GM23338 (cell line): ENCODE measurements at regions not wholly inside any gene's neighbourhood (a gene's known extent, or its start where the extent isn't known, plus 50 kb on each side); places are given as distances from the start of the nearest gene placed in this dataset.

Source experiments
- ATAC-seq: fragments of 200-7000 bp; cut with Tn5 transposase; 3 replicates; pipeline ENCODE4 v1.9.1; 2020
- DNase-seq: peaks from one replicate; pipeline ENCODE4 v3.0.0-alpha.2; 2015; ENCODE audit warnings: low spot score
- H2AFZ ChIP-seq: fragments of 200-600 bp; sonication (generic); 2 replicates; pipeline ENCODE4 v1.8.0; 2016; ENCODE audit warnings: antibody characterized with exemption, mild to moderate bottlenecking, moderate library complexity
- H3F3A ChIP-seq: fragments of 200-600 bp; sonication (generic); replicated peaks from 2 replicates; pipeline ENCODE4 v1.8.0; 2017; ENCODE audit warnings: antibody characterized with exemption, mixed run types, low read depth
- H3K27ac ChIP-seq: fragments of 200-600 bp; sonication (generic); 2 replicates; pipeline ENCODE4 v1.6.1; 2016; ENCODE audit warnings: low read depth
- H3K27me3 ChIP-seq: fragments of 200-600 bp; sonication (generic); 2 replicates; pipeline ENCODE4 v1.8.0; 2016; ENCODE audit warnings: mild to moderate bottlenecking, mixed run types, moderate library complexity; ENCODE audit not compliant: insufficient read depth
- H3K36me3 ChIP-seq: fragments of 200-600 bp; sonication (generic); 2 replicates; pipeline ENCODE4 v1.8.0; 2016; ENCODE audit warnings: mild to moderate bottlenecking; ENCODE audit not compliant: insufficient read depth
- H3K4me1 ChIP-seq: fragments of 200-600 bp; sonication (generic); 2 replicates; pipeline ENCODE4 v1.8.0; 2016; ENCODE audit warnings: mild to moderate bottlenecking, moderate library complexity; ENCODE audit not compliant: insufficient read depth
- H3K4me2 ChIP-seq: fragments of 200-600 bp; sonication (generic); 2 replicates; pipeline ENCODE4 v1.7.1; 2017; ENCODE audit warnings: mixed run types
- H3K4me3 ChIP-seq: fragments of 200-600 bp; sonication (generic); 2 replicates; pipeline ENCODE4 v1.6.1; 2016; ENCODE audit warnings: mixed run types
- H3K79me2 ChIP-seq: fragments of 200-600 bp; sonication (generic); replicated peaks from 2 replicates; pipeline ENCODE4 v1.8.0; 2017; ENCODE audit warnings: mild to moderate bottlenecking; ENCODE audit not compliant: insufficient read depth
- H3K9me2 ChIP-seq: fragments of 200-600 bp; sonication (generic); 2 replicates; pipeline ENCODE4 v1.8.0; 2017; ENCODE audit not compliant: insufficient read depth
- H4K20me1 ChIP-seq: fragments of 200-600 bp; sonication (generic); replicated peaks from 2 replicates; pipeline ENCODE4 v1.8.0; 2017; ENCODE audit warnings: mild to moderate bottlenecking; ENCODE audit not compliant: insufficient read depth
- H3K27ac Mint-ChIP-seq: 2 replicates; pipeline ENCODE4 v1.8.0; 2020; ENCODE audit warnings: inconsistent platforms, mild to moderate bottlenecking, moderate library complexity, mixed read lengths
- H3K27me3 Mint-ChIP-seq: 3 replicates; pipeline ENCODE4 v1.8.0; 2022; ENCODE audit warnings: low read depth, mild to moderate bottlenecking, moderate library complexity, mixed read lengths, inconsistent platforms; ENCODE audit not compliant: insufficient read depth, poor library complexity
- H3K36me3 Mint-ChIP-seq: 3 replicates; pipeline ENCODE4 v1.8.0; 2021; ENCODE audit warnings: low read depth, mild to moderate bottlenecking, inconsistent platforms, moderate library complexity, mixed read lengths
- H3K4me1 Mint-ChIP-seq: 3 replicates; pipeline ENCODE4 v1.8.0; 2020; ENCODE audit warnings: mild to moderate bottlenecking, inconsistent platforms, mixed read lengths
- H3K4me3 Mint-ChIP-seq: 3 replicates; pipeline ENCODE4 v1.8.0; 2021; ENCODE audit warnings: moderate library complexity, mild to moderate bottlenecking, inconsistent platforms, mixed read lengths
- H3K9me3 Mint-ChIP-seq: 3 replicates; pipeline ENCODE4 v1.8.0; 2020; ENCODE audit warnings: moderate library complexity, mild to moderate bottlenecking, inconsistent platforms, mixed read lengths
- CREB1 ChIP-seq: fragments of 250-450 bp; sonication (Bioruptor Pico); IDR thresholded peaks from 2 replicates; pipeline ENCODE4 v1.5.0; 2020; ENCODE audit warnings: low read depth, mild to moderate bottlenecking, moderate library complexity
- EZH2 ChIP-seq: fragments of 200-600 bp; sonication (generic); IDR thresholded peaks from one replicate; pipeline ENCODE4 v1.8.0; 2017; ENCODE audit warnings: antibody characterized with exemption, mild to moderate bottlenecking, low read depth; ENCODE audit not compliant: unreplicated experiment
- EZH2phosphoT487 ChIP-seq: fragments of 200-600 bp; sonication (generic); IDR thresholded peaks from one replicate; pipeline ENCODE4 v1.8.1; 2018; ENCODE audit warnings: antibody characterized with exemption; ENCODE audit not compliant: unreplicated experiment
- JUNB ChIP-seq: IDR thresholded peaks from one replicate; pipeline ENCODE4 v1.6.1; 2016; ENCODE audit warnings: antibody characterized with exemption; ENCODE audit not compliant: unreplicated experiment
- NANOG ChIP-seq: IDR thresholded peaks from 2 replicates; pipeline ENCODE4 v1.6.1; 2016; ENCODE audit warnings: antibody characterized with exemption, borderline replicate concordance
- POLR2AphosphoS5 ChIP-seq: IDR thresholded peaks from 2 replicates; pipeline ENCODE4 v1.6.1; 2016; ENCODE audit warnings: antibody characterized with exemption, low read depth
- ZNF114 ChIP-seq: fragments of 250-450 bp; sonication (Bioruptor Pico); IDR thresholded peaks from 2 replicates; pipeline ENCODE4 v1.5.0; 2020; ENCODE audit warnings: mild to moderate bottlenecking, moderate library complexity
- TF ChIP-seq, protein P1 (sequence below): fragments of 250-450 bp; sonication (Bioruptor Pico); IDR thresholded peaks from 2 replicates; pipeline ENCODE4 v1.5.0; 2020; ENCODE audit warnings: mild to moderate bottlenecking, moderate library complexity
- TF ChIP-seq, protein P2 (sequence below), 2 experiments: fragments of 200-600 bp in 1 of 2; sonication (generic) in 1 of 2; conservative IDR thresholded peaks; 2 replicates each; pipeline versions ENCODE4 v1.5.1 to v1.6.1; 2016 to 2017; ENCODE audit warnings: antibody characterized with exemption in 2 of 2, low read depth in 2 of 2, mild to moderate bottlenecking in 2 of 2, moderate library complexity in 1 of 2

DNA sequence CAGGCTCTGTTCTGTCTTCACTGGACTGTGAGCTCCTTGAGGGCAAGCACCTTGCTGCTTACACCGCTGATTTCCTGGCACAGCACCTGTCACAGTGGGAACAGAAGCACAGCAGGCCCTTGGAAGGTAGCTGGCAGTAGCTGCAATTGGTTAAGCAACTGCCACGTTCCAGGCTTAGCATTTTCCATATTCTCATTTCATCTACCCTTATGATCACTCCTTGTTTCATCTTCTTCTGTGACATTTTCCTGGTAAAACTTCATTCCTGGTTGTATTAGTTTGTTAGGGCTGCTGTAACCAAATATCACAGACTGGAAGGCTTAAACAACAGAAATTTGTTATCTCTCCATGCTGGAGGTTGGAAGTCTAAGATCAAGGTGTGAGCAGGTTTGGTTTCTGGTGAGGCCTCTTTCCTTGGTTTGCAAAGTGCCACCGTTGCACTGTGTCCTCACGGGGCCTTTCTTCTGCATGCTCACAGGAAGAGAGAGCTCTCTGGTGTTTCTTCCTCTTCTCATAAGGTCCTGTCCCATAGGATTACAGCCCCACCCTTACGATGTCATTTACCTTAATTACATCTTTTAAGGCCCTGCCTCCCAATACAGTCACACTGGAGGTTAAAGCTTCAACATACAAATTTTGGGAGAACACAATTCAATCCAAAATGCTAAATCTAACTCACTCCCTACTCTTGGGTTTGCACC lies 121.7 kb upstream of the CPSF6 start:
- no peak overlapping the region for H2AFZ ChIP-seq
- H4K20me1 ChIP-seq, result no peaks in the 10 kb centered on the region
- H3K4me3 ChIP-seq, result no peak overlapping the region
- H3K4me1 ChIP-seq, result peaks cover 9% of the 10 kb centered on the region
- H3K27me3 ChIP-seq, result no peaks in the 10 kb centered on the region
- Mint-ChIP-seq H3K4me1 (peaks cover 5% of the 10 kb centered on the region), H3K4me3 (no peak overlapping the region), H3K27ac (no peak overlapping the region), H3K27me3 (no peaks in the 10 kb centered on the region), H3K36me3 (no peaks in the 10 kb centered on the region), H3K9me3 (peaks cover 2% of the 10 kb centered on the region; the same call in 1 of the 3 replicates)
- TF ChIP-seq NANOG (no peak), JUNB (no peak)
- ATAC-seq (no peak), DNase-seq (no peak)
- H3K9me2 ChIP-seq, result peaks cover 7% of the 10 kb centered on the region; the same call in 1 of the 2 replicates
- H3K4me2 ChIP-seq, result no peak overlapping the region
- H3K79me2 ChIP-seq, result no peaks in the 10 kb centered on the region
- no peaks in the 10 kb centered on the region for H3K36me3 ChIP-seq
- no peaks in the 10 kb centered on the region for H3F3A ChIP-seq
- no peak overlapping the region for H3K27ac ChIP-seq

DNA sequence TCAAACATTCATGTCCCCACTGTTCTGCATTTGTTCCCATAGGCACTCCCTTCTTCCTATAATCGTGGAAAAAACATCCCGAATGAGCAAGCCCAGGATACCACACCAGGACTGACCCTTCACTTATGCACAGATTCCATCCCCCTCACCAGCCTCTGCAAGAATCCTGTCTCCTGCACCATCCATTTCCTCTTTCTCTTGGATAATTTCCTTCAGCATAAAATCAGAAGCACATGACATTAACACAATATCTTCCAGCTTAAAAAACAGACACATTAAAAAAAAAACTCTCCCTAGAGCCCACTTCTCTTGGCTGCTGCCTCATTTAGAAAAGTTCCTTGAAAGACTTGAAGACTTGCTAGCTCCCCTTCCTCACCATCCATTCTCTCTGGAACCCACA lies 120.9 kb upstream of the CPSF6 start:
- TF ChIP-seq CREB1 (CRISPR knock-in tag), result no peak
- Histone ChIP-seq H3K27me3 (no peaks in the 10 kb centered on the region), H3K4me1 (peaks cover 9% of the 10 kb centered on the region), H3K4me3 (no peak overlapping the region), H4K20me1 (no peaks in the 10 kb centered on the region), H3K9me2 (peaks cover 7% of the 10 kb centered on the region; the same call in 1 of the 2 replicates), H2AFZ (no peak overlapping the region), H3K36me3 (no peaks in the 10 kb centered on the region), H3K27ac (no peak overlapping the region), H3F3A (no peaks in the 10 kb centered on the region), H3K79me2 (no peaks in the 10 kb centered on the region), H3K4me2 (no peak overlapping the region)
- Mint-ChIP-seq H3K27me3 (peaks cover 3% of the 10 kb centered on the region), H3K4me3 (no peak overlapping the region), H3K4me1 (peaks cover 5% of the 10 kb centered on the region), H3K27ac (no peak overlapping the region), H3K9me3 (peaks cover 2% of the 10 kb centered on the region; the same call in 1 of the 3 replicates), H3K36me3 (no peaks in the 10 kb centered on the region)
- DNase-seq (no peak), ATAC-seq (no peak)

DNA sequence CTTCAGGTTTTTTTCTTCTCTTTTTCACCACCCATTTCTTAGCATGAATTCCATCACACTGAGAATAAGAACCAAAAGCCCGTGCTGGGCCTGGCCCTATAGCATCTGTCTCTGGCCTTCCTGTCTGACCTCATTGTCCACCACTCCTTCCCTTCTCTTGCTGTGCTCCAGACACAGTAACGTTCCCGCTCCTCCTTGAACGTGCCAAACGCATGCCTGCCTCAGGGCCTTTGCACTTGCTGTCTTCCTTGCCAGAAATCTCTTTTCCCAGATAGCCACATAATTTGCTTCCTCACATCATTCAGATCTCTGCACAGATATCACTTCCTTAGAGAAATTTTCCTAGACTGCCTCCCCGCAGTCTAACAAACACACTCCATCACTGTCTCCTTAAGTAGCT lies 119.6 kb upstream of the CPSF6 start:
- no peaks in the 10 kb centered on the region for H3K27me3 ChIP-seq
- peaks cover 3% of the 10 kb centered on the region; the same call in 1 of the 2 replicates for H3K9me2 ChIP-seq
- DNase-seq (no peak), ATAC-seq (no peak)
- Mint-ChIP-seq H3K4me3 (no peak overlapping the region), H3K27me3 (peaks cover 3% of the 10 kb centered on the region), H3K36me3 (no peaks in the 10 kb centered on the region), H3K27ac (no peak overlapping the region), H3K9me3 (peaks cover 2% of the 10 kb centered on the region; the same call in 1 of the 3 replicates), H3K4me1 (peaks cover 11% of the 10 kb centered on the region)
- no peaks in the 10 kb centered on the region for H3K36me3 ChIP-seq
- H3K4me1 ChIP-seq, result peaks cover 12% of the 10 kb centered on the region
- no peaks in the 10 kb centered on the region for H3F3A ChIP-seq
- no peak overlapping the region for H3K4me3 ChIP-seq
- H3K4me2 ChIP-seq, result no peak overlapping the region
- no peaks in the 10 kb centered on the region for H3K79me2 ChIP-seq
- no peak overlapping the region for H3K27ac ChIP-seq
- H2AFZ ChIP-seq, result no peak overlapping the region
- no peaks in the 10 kb centered on the region for H4K20me1 ChIP-seq
- TF ChIP-seq POLR2AphosphoS5, result no peak
- TF ChIP-seq EZH2phosphoT487, result no peak
- TF ChIP-seq, protein P1, sequence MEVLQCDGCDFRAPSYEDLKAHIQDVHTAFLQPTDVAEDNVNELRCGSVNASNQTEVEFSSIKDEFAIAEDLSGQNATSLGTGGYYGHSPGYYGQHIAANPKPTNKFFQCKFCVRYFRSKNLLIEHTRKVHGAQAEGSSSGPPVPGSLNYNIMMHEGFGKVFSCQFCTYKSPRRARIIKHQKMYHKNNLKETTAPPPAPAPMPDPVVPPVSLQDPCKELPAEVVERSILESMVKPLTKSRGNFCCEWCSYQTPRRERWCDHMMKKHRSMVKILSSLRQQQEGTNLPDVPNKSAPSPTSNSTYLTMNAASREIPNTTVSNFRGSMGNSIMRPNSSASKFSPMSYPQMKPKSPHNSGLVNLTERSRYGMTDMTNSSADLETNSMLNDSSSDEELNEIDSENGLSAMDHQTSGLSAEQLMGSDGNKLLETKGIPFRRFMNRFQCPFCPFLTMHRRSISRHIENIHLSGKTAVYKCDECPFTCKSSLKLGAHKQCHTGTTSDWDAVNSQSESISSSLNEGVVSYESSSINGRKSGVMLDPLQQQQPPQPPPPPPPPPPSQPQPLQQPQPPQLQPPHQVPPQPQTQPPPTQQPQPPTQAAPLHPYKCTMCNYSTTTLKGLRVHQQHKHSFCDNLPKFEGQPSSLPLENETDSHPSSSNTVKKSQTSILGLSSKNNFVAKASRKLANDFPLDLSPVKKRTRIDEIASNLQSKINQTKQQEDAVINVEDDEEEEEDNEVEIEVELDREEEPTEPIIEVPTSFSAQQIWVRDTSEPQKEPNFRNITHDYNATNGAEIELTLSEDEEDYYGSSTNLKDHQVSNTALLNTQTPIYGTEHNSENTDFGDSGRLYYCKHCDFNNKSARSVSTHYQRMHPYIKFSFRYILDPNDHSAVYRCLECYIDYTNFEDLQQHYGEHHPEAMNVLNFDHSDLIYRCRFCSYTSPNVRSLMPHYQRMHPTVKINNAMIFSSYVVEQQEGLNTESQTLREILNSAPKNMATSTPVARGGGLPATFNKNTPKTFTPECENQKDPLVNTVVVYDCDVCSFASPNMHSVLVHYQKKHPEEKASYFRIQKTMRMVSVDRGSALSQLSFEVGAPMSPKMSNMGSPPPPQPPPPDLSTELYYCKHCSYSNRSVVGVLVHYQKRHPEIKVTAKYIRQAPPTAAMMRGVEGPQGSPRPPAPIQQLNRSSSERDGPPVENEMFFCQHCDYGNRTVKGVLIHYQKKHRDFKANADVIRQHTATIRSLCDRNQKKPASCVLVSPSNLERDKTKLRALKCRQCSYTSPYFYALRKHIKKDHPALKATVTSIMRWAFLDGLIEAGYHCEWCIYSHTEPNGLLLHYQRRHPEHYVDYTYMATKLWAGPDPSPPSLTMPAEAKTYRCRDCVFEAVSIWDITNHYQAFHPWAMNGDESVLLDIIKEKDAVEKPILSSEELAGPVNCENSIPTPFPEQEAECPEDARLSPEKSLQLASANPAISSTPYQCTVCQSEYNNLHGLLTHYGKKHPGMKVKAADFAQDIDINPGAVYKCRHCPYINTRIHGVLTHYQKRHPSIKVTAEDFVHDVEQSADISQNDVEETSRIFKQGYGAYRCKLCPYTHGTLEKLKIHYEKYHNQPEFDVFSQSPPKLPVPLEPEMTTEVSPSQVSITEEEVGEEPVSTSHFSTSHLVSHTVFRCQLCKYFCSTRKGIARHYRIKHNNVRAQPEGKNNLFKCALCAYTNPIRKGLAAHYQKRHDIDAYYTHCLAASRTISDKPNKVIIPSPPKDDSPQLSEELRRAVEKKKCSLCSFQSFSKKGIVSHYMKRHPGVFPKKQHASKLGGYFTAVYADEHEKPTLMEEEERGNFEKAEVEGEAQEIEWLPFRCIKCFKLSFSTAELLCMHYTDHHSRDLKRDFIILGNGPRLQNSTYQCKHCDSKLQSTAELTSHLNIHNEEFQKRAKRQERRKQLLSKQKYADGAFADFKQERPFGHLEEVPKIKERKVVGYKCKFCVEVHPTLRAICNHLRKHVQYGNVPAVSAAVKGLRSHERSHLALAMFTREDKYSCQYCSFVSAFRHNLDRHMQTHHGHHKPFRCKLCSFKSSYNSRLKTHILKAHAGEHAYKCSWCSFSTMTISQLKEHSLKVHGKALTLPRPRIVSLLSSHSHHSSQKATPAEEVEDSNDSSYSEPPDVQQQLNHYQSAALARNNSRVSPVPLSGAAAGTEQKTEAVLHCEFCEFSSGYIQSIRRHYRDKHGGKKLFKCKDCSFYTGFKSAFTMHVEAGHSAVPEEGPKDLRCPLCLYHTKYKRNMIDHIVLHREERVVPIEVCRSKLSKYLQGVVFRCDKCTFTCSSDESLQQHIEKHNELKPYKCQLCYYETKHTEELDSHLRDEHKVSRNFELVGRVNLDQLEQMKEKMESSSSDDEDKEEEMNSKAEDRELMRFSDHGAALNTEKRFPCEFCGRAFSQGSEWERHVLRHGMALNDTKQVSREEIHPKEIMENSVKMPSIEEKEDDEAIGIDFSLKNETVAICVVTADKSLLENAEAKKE (CRISPR knock-in tag), result no peak
- TF ChIP-seq, protein P2, sequence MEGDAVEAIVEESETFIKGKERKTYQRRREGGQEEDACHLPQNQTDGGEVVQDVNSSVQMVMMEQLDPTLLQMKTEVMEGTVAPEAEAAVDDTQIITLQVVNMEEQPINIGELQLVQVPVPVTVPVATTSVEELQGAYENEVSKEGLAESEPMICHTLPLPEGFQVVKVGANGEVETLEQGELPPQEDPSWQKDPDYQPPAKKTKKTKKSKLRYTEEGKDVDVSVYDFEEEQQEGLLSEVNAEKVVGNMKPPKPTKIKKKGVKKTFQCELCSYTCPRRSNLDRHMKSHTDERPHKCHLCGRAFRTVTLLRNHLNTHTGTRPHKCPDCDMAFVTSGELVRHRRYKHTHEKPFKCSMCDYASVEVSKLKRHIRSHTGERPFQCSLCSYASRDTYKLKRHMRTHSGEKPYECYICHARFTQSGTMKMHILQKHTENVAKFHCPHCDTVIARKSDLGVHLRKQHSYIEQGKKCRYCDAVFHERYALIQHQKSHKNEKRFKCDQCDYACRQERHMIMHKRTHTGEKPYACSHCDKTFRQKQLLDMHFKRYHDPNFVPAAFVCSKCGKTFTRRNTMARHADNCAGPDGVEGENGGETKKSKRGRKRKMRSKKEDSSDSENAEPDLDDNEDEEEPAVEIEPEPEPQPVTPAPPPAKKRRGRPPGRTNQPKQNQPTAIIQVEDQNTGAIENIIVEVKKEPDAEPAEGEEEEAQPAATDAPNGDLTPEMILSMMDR (conservative IDR thresholded peaks at IDR 0.05; ENCODE audit: low read depth in 2 of 2), result no peak
- TF ChIP-seq ZNF114 (CRISPR knock-in tag), result no peak
- no peak for TF ChIP-seq EZH2
- TF ChIP-seq JUNB, result no peak
